PC-3 (cell line): ENCODE measurements at regions not wholly inside any gene's neighbourhood (a gene's known extent, or its start where the extent isn't known, plus 50 kb on each side); places are given as distances from the start of the nearest gene placed in this dataset.

ENCODE experiments used
- EZH2 ChIP-seq: fragments of 300-600 bp; sonication (generic); IDR thresholded peaks from one replicate; pipeline ENCODE4 v1.6.1; 2017; ENCODE audit warnings: antibody characterized with exemption, mild to moderate bottlenecking, low read length; ENCODE audit not compliant: unreplicated experiment
- EZH2phosphoT487 ChIP-seq: fragments of 300-600 bp; sonication (generic); IDR thresholded peaks from 2 replicates; pipeline ENCODE4 v1.6.1; 2018; ENCODE audit warnings: mild to moderate bottlenecking, antibody characterized with exemption, low read length, borderline replicate concordance
- TF ChIP-seq, protein P1 (sequence below): fragments of 300-600 bp; sonication (generic); conservative IDR thresholded peaks from 2 replicates; pipeline ENCODE4 v1.5.1; 2017; ENCODE audit warnings: antibody characterized with exemption, low read depth, mild to moderate bottlenecking, low read length

DNA sequence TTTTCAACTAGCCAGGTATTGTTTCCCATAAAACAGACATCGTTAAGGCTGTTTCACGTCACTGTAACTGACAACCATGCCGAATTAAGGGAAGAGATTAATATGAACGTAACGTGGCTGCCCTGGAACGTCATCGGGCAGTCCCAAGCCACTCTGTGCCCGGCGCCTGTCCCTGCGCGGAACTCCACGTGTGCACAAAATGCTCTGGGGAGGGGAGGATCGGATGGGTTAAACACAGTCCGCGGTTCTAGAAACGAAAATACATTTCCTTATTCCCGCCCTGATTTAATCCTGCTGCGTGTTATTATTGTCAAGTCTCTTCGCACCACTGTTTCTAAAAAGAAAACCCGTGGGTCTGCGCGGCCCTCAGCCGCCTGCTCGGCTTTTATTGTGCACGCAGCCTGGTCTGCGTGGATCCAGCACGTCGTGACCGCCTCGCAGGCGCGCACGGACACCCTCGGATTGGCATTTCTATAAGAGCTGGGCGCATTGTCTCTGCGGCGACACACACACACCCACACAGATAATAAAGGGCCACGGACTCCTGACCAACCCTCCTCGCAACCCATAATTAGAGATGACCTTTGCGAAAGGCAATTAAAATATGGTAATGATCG is 69.6 kb upstream of the BCOR start:
- TF ChIP-seq, protein P1, sequence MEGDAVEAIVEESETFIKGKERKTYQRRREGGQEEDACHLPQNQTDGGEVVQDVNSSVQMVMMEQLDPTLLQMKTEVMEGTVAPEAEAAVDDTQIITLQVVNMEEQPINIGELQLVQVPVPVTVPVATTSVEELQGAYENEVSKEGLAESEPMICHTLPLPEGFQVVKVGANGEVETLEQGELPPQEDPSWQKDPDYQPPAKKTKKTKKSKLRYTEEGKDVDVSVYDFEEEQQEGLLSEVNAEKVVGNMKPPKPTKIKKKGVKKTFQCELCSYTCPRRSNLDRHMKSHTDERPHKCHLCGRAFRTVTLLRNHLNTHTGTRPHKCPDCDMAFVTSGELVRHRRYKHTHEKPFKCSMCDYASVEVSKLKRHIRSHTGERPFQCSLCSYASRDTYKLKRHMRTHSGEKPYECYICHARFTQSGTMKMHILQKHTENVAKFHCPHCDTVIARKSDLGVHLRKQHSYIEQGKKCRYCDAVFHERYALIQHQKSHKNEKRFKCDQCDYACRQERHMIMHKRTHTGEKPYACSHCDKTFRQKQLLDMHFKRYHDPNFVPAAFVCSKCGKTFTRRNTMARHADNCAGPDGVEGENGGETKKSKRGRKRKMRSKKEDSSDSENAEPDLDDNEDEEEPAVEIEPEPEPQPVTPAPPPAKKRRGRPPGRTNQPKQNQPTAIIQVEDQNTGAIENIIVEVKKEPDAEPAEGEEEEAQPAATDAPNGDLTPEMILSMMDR, result no peak
- TF ChIP-seq EZH2 (no peak), EZH2phosphoT487 (no peak)
